ENCODE measurements at regions not wholly inside any gene's neighbourhood (a gene's known extent, or its start where the extent isn't known, plus 50 kb on each side); places are given as distances from the start of the nearest gene placed in this dataset.

DNA sequence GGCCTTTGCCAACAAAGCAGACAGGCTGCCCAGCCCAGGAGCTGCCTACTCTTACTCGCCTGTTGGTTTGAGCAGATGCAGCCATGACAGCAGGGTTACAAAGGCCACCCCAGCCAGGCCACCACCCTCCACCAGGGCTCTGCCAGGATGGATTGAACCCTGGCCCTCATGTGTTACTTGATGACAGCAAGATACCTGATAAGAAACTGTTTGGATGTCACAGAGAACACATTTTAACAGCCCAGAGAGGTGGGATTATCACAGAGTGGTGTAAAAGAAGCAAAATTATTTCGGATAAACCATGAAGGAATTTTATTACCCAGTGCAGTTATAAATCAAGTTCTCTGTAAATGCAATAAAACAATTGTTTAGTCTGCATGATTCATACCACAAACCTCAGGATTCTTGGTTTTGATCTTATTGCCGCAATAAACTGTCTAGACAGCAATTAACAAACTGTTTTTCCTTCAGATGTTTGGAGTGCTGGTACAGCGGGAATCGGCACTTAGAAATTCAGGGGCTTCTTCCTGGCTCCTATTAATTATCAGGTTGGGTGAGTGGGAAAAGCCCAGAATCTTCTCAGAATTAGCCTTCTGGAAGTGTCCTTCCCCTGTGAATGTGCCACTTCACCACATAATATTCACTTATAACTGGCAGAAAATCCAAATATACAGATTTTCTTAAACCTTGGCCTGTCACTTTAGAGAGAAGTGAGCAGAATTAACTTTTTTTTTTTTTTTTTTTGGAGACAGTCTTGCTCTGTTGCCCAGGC, 58.0 kb upstream of the SALL4 start:
- WGBS: 97% methylated on average over 5 of the region's 5 CpGs

DNA sequence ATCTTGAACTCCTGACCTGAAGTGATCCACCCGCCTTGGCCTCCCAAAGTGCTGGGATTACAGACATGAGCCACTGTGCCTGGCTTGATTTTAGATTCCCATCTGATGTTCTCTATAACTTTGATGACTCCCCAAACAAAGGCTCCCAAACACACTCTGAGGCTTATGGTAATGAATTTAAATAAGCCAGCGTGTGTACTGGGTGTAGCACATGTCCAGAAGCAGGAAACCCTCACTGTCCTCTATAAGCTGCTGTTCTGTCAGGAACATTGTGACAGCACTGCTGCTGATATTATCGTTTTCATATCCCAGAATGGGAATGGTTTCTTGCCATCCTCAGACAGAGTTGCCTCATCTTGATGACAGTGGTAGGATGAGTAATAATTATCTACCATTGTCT, 54.1 kb upstream of the SALL4 start:
- no peaks in the 10 kb centered on the region for H3K36me3 ChIP-seq (ENCODE audit: control insufficient read depth in 2 of 2, insufficient read depth in 2 of 2, low read length in 1 of 2)
- H3K4me1 ChIP-seq (ENCODE audit: control insufficient read depth in 2 of 2, insufficient read depth in 2 of 2, low read length in 2 of 2): no peaks in the 10 kb centered on the region
- no peak overlapping the region for H3K4me3 ChIP-seq (ENCODE audit: low read length in 2 of 2)
- no peaks in the 10 kb centered on the region for H3K9me3 ChIP-seq (ENCODE audit: control insufficient read depth in 2 of 2, insufficient read depth in 1 of 2, low read length in 1 of 2)
- no peak for DNase-seq (ENCODE audit: low read depth in 6 of 9, low spot score in 9 of 9)
- H3K27me3 ChIP-seq (ENCODE audit: control insufficient read depth in 2 of 2, insufficient read depth in 1 of 2, low read length in 1 of 2): no peaks in the 10 kb centered on the region
- no peak overlapping the region for H3K27ac ChIP-seq (ENCODE audit: low read depth in 1 of 2, low read length in 1 of 2)
- WGBS: 92% methylated on average over 3 of the region's 3 CpGs

More for the DNA sequence above, 58.0 kb upstream of the SALL4 start:
- Histone ChIP-seq H3K27me3 (ENCODE audit: control insufficient read depth in 2 of 2, insufficient read depth in 1 of 2, low read length in 1 of 2) (no peaks in the 10 kb centered on the region), H3K36me3 (ENCODE audit: control insufficient read depth in 2 of 2, insufficient read depth in 2 of 2, low read length in 1 of 2) (no peaks in the 10 kb centered on the region), H3K27ac (ENCODE audit: low read depth in 1 of 2, low read length in 1 of 2) (no peak overlapping the region), H3K9me3 (ENCODE audit: control insufficient read depth in 2 of 2, insufficient read depth in 1 of 2, low read length in 1 of 2) (no peaks in the 10 kb centered on the region), H3K4me1 (ENCODE audit: control insufficient read depth in 2 of 2, insufficient read depth in 2 of 2, low read length in 2 of 2) (no peaks in the 10 kb centered on the region), H3K4me3 (ENCODE audit: low read length in 2 of 2) (no peak overlapping the region)
- no peak for DNase-seq (ENCODE audit: low read depth in 6 of 9, low spot score in 9 of 9)

DNA sequence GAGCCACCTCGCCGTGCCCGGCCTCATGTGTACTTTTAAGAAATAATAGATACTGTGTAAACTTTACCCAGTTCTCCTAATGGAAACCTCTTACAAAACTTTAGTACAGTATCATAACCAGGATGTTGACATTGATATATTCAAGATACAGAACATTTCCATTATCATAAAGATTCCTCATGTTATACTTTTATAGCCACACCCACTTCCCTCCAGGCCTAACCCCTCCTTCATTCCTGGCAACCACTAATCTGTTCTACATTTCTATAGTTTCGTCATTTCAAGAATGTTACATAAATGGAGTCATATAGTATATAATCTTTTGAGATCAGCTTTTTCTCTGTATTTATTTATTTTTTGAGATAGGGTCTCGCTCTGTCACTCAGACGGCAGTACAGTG, 52.6 kb upstream of the SALL4 start:
- Histone ChIP-seq H3K4me3 (ENCODE audit: low read length in 2 of 2) (no peak overlapping the region), H3K4me1 (ENCODE audit: control insufficient read depth in 2 of 2, insufficient read depth in 2 of 2, low read length in 2 of 2) (no peaks in the 10 kb centered on the region), H3K27ac (ENCODE audit: low read depth in 1 of 2, low read length in 1 of 2) (no peak overlapping the region), H3K27me3 (ENCODE audit: control insufficient read depth in 2 of 2, insufficient read depth in 1 of 2, low read length in 1 of 2) (no peaks in the 10 kb centered on the region), H3K36me3 (ENCODE audit: control insufficient read depth in 2 of 2, insufficient read depth in 2 of 2, low read length in 1 of 2) (no peaks in the 10 kb centered on the region), H3K9me3 (ENCODE audit: control insufficient read depth in 2 of 2, insufficient read depth in 1 of 2, low read length in 1 of 2) (no peaks in the 10 kb centered on the region)
- DNase-seq (ENCODE audit: low read depth in 6 of 9, low spot score in 9 of 9): no peak
- 94% methylated on average over 6 of the region's 6 CpGs for WGBS
